Activated naive CD4-positive, alpha-beta T cell treated with anti-CD3 and anti-CD28 coated beads, Interleukin-2, amount 10 ng/mL, durations not matched to agents 7 days and 5 days (primary cell): ENCODE measurements at regions not wholly inside any gene's neighbourhood (a gene's known extent, or its start where the extent isn't known, plus 50 kb on each side); places are given as distances from the start of the nearest gene placed in this dataset.

Experiments
- CTCF ChIA-PET: fragments of 350-600 bp; sonication (Branson Sonifier 250); formaldehyde crosslinking; loops from one replicate; lab custom pipeline; 2021; ENCODE audit warnings: antibody characterized with exemption; lab: Charles Lee
- DNase-seq: peaks from one replicate; pipeline ENCODE4 v3.0.0-alpha.2; 2020
- H3K27ac Mint-ChIP-seq: one replicate; pipeline ENCODE4 v1.8.0; 2021; ENCODE audit warnings: mild to moderate bottlenecking, moderate library complexity, mixed read lengths
- H3K27me3 Mint-ChIP-seq: one replicate; pipeline ENCODE4 v1.8.0; 2021; ENCODE audit warnings: mild to moderate bottlenecking, mixed read lengths
- H3K36me3 Mint-ChIP-seq: one replicate; pipeline ENCODE4 v1.8.0; 2021; ENCODE audit warnings: mixed read lengths
- H3K4me1 Mint-ChIP-seq: one replicate; pipeline ENCODE4 v1.8.0; 2021; ENCODE audit warnings: mixed read lengths
- H3K4me3 Mint-ChIP-seq: one replicate; pipeline ENCODE4 v1.8.0; 2021; ENCODE audit warnings: mild to moderate bottlenecking, moderate library complexity, mixed read lengths
- H3K9me3 Mint-ChIP-seq: one replicate; pipeline ENCODE4 v1.8.0; 2021; ENCODE audit warnings: mixed read lengths

GRCh38 chr20:39631557-39631956 is 669.4 kb downstream of the DHX35 start:
- no peak for DNase-seq
- Mint-ChIP-seq H3K27me3 (no peaks in the 10 kb centered on the region), H3K4me1 (no peaks in the 10 kb centered on the region), H3K36me3 (no peaks in the 10 kb centered on the region), H3K4me3 (no peak overlapping the region), H3K9me3 (no peaks in the 10 kb centered on the region), H3K27ac (no peak overlapping the region)
- CTCF ChIA-PET: no interaction called here

- H3K27ac Mint-ChIP-seq: no peak overlapping the region
- CTCF ChIA-PET: no interaction called here
- no peak for DNase-seq
Measured at GRCh38 chr20:39630215-39630908, 668.2 kb downstream of the DHX35 start.

GRCh38 chr20:39627765-39628164 is 665.6 kb downstream of the DHX35 start:
- Mint-ChIP-seq H3K27me3 (no peaks in the 10 kb centered on the region), H3K36me3 (no peaks in the 10 kb centered on the region), H3K27ac (no peak overlapping the region), H3K4me3 (no peak overlapping the region), H3K9me3 (no peaks in the 10 kb centered on the region), H3K4me1 (no peaks in the 10 kb centered on the region)
- DNase-seq: no peak
- CTCF ChIA-PET: no interaction called here

More at GRCh38 chr20:39630215-39630908, 668.2 kb downstream of the DHX35 start:
- no peaks in the 10 kb centered on the region for H3K4me1 Mint-ChIP-seq
- H3K36me3 Mint-ChIP-seq: no peaks in the 10 kb centered on the region
- no peaks in the 10 kb centered on the region for H3K9me3 Mint-ChIP-seq
- H3K4me3 Mint-ChIP-seq: no peak overlapping the region
- H3K27me3 Mint-ChIP-seq: no peaks in the 10 kb centered on the region

- DNase-seq: no peak
- no peaks in the 10 kb centered on the region for H3K4me1 Mint-ChIP-seq
- H3K27me3 Mint-ChIP-seq: no peaks in the 10 kb centered on the region
- H3K9me3 Mint-ChIP-seq: no peaks in the 10 kb centered on the region
- H3K36me3 Mint-ChIP-seq: no peaks in the 10 kb centered on the region
- H3K4me3 Mint-ChIP-seq: no peak overlapping the region
- no peak overlapping the region for H3K27ac Mint-ChIP-seq
- CTCF ChIA-PET: no interaction called here
Measured at GRCh38 chr20:39624316-39624715, 662.2 kb downstream of the DHX35 start.

GRCh38 chr20:39623584-39624234 is 661.6 kb downstream of the DHX35 start:
- no peak overlapping the region for H3K4me3 Mint-ChIP-seq
- H3K4me1 Mint-ChIP-seq: no peaks in the 10 kb centered on the region
- no peaks in the 10 kb centered on the region for H3K27me3 Mint-ChIP-seq
- H3K36me3 Mint-ChIP-seq: no peaks in the 10 kb centered on the region
- DNase-seq: no peak
- no peaks in the 10 kb centered on the region for H3K9me3 Mint-ChIP-seq
- CTCF ChIA-PET: no interaction called here
- H3K27ac Mint-ChIP-seq: no peak overlapping the region

GRCh38 chr20:39619271-39619785 is 657.2 kb downstream of the DHX35 start:
- H3K27me3 Mint-ChIP-seq: no peaks in the 10 kb centered on the region
- H3K4me3 Mint-ChIP-seq: no peak overlapping the region
- CTCF ChIA-PET: no interaction called here
- no peak overlapping the region for H3K27ac Mint-ChIP-seq
- DNase-seq: no peak
- no peaks in the 10 kb centered on the region for H3K36me3 Mint-ChIP-seq
- no peaks in the 10 kb centered on the region for H3K9me3 Mint-ChIP-seq
- no peaks in the 10 kb centered on the region for H3K4me1 Mint-ChIP-seq

GRCh38 chr20:39611901-39612300 is 649.8 kb downstream of the DHX35 start:
- Mint-ChIP-seq H3K27me3 (no peaks in the 10 kb centered on the region), H3K36me3 (no peaks in the 10 kb centered on the region), H3K9me3 (no peaks in the 10 kb centered on the region), H3K4me1 (no peaks in the 10 kb centered on the region), H3K27ac (no peak overlapping the region), H3K4me3 (no peak overlapping the region)
- CTCF ChIA-PET: no interaction called here
- DNase-seq: no peak

- no peaks in the 10 kb centered on the region for H3K4me1 Mint-ChIP-seq
- H3K9me3 Mint-ChIP-seq: no peaks in the 10 kb centered on the region
- DNase-seq: no peak
- no peaks in the 10 kb centered on the region for H3K27me3 Mint-ChIP-seq
- no peak overlapping the region for H3K4me3 Mint-ChIP-seq
- CTCF ChIA-PET: no interaction called here
- no peak overlapping the region for H3K27ac Mint-ChIP-seq
- no peaks in the 10 kb centered on the region for H3K36me3 Mint-ChIP-seq
Measured at GRCh38 chr20:39607141-39607540, 645.0 kb downstream of the DHX35 start.

GRCh38 chr20:39605908-39606307 is 643.8 kb downstream of the DHX35 start:
- CTCF ChIA-PET: no interaction called here
- H3K36me3 Mint-ChIP-seq: no peaks in the 10 kb centered on the region
- H3K4me3 Mint-ChIP-seq: no peak overlapping the region
- H3K4me1 Mint-ChIP-seq: no peaks in the 10 kb centered on the region
- H3K9me3 Mint-ChIP-seq: no peaks in the 10 kb centered on the region
- H3K27ac Mint-ChIP-seq: no peak overlapping the region
- DNase-seq: no peak
- H3K27me3 Mint-ChIP-seq: no peaks in the 10 kb centered on the region

GRCh38 chr20:39605361-39605760 is 643.2 kb downstream of the DHX35 start:
- H3K9me3 Mint-ChIP-seq: no peaks in the 10 kb centered on the region

GRCh38 chr20:39603219-39603618 is 641.1 kb downstream of the DHX35 start:
- no peak for DNase-seq
- no peaks in the 10 kb centered on the region for H3K27me3 Mint-ChIP-seq
- no peaks in the 10 kb centered on the region for H3K9me3 Mint-ChIP-seq
- no peak overlapping the region for H3K4me3 Mint-ChIP-seq
- CTCF ChIA-PET: no interaction called here
- no peak overlapping the region for H3K27ac Mint-ChIP-seq
- no peaks in the 10 kb centered on the region for H3K36me3 Mint-ChIP-seq
- H3K4me1 Mint-ChIP-seq: no peaks in the 10 kb centered on the region

More at GRCh38 chr20:39605361-39605760, 643.2 kb downstream of the DHX35 start:
- no peak overlapping the region for H3K4me3 Mint-ChIP-seq
- CTCF ChIA-PET: no interaction called here
- no peaks in the 10 kb centered on the region for H3K27me3 Mint-ChIP-seq
- no peaks in the 10 kb centered on the region for H3K4me1 Mint-ChIP-seq
- H3K27ac Mint-ChIP-seq: no peak overlapping the region
- no peak for DNase-seq
- no peaks in the 10 kb centered on the region for H3K36me3 Mint-ChIP-seq

GRCh38 chr20:39602649-39603048 is 640.5 kb downstream of the DHX35 start:
- DNase-seq: no peak
- CTCF ChIA-PET: no interaction called here
- H3K27me3 Mint-ChIP-seq: no peaks in the 10 kb centered on the region
- peaks cover 3% of the 10 kb centered on the region for H3K9me3 Mint-ChIP-seq
- H3K4me3 Mint-ChIP-seq: no peak overlapping the region
- H3K27ac Mint-ChIP-seq: no peak overlapping the region
- no peaks in the 10 kb centered on the region for H3K36me3 Mint-ChIP-seq
- H3K4me1 Mint-ChIP-seq: no peaks in the 10 kb centered on the region

- H3K36me3 Mint-ChIP-seq: no peaks in the 10 kb centered on the region
- peaks cover 3% of the 10 kb centered on the region for H3K9me3 Mint-ChIP-seq
- H3K4me1 Mint-ChIP-seq: no peaks in the 10 kb centered on the region
- H3K27me3 Mint-ChIP-seq: no peaks in the 10 kb centered on the region
- H3K4me3 Mint-ChIP-seq: no peak overlapping the region
- DNase-seq: no peak
- CTCF ChIA-PET: no interaction called here
- no peak overlapping the region for H3K27ac Mint-ChIP-seq
Measured at GRCh38 chr20:39600871-39601270, 638.7 kb downstream of the DHX35 start.

- no peak for DNase-seq
- no peak overlapping the region for H3K27ac Mint-ChIP-seq
- CTCF ChIA-PET: no interaction called here
- H3K36me3 Mint-ChIP-seq: no peaks in the 10 kb centered on the region
- H3K27me3 Mint-ChIP-seq: no peaks in the 10 kb centered on the region
- H3K9me3 Mint-ChIP-seq: peaks cover 3% of the 10 kb centered on the region
- no peaks in the 10 kb centered on the region for H3K4me1 Mint-ChIP-seq
- no peak overlapping the region for H3K4me3 Mint-ChIP-seq
Measured at GRCh38 chr20:39600156-39600555, 638.0 kb downstream of the DHX35 start.

- CTCF ChIA-PET: no interaction called here
- peaks cover 3% of the 10 kb centered on the region for H3K9me3 Mint-ChIP-seq
- no peaks in the 10 kb centered on the region for H3K36me3 Mint-ChIP-seq
- no peak for DNase-seq
- no peak overlapping the region for H3K4me3 Mint-ChIP-seq
- H3K4me1 Mint-ChIP-seq: no peaks in the 10 kb centered on the region
- H3K27me3 Mint-ChIP-seq: no peaks in the 10 kb centered on the region
- no peak overlapping the region for H3K27ac Mint-ChIP-seq
Measured at GRCh38 chr20:39596554-39596953, 634.4 kb downstream of the DHX35 start.
